Liver (tissue), 8 donors: ENCODE measurements at regions not wholly inside any gene's neighbourhood (a gene's known extent, or its start where the extent isn't known, plus 50 kb on each side); places are given as distances from the start of the nearest gene placed in this dataset.

Source experiments
- DNase-seq: peaks from one replicate; pipeline ENCODE4 v3.0.0-alpha.2; 2017; ENCODE audit warnings: low spot score
- H3K27ac ChIP-seq, 2 donors: one replicate each; pipeline ENCODE4 v1.7.0; 2013; ENCODE audit warnings: inconsistent platforms in 2 of 2, low read length in 2 of 2, control low read depth in 1 of 2, low read depth in 1 of 2, mild to moderate bottlenecking in 1 of 2
- H3K27me3 ChIP-seq, 4 donors: one replicate each; pipeline versions ENCODE4 v1.6.1 to v1.7.0; 2013; ENCODE audit warnings: low read length in 3 of 4, inconsistent platforms in 1 of 4, mild to moderate bottlenecking in 1 of 4, moderate library complexity in 1 of 4; ENCODE audit not compliant: control insufficient read depth in 4 of 4, insufficient read depth in 4 of 4
- H3K36me3 ChIP-seq, 4 donors: one replicate each; pipeline versions ENCODE4 v1.6.1 to v1.7.0; 2013; ENCODE audit warnings: low read length in 3 of 4, mild to moderate bottlenecking in 3 of 4, low read depth in 1 of 4, moderate library complexity in 1 of 4; ENCODE audit not compliant: control insufficient read depth in 4 of 4, insufficient read depth in 3 of 4
- H3K4me1 ChIP-seq, 4 donors: one replicate each; pipeline versions ENCODE4 v1.6.1 to v1.7.0; 2013; ENCODE audit warnings: low read length in 3 of 4, mild to moderate bottlenecking in 3 of 4, moderate library complexity in 1 of 4; ENCODE audit not compliant: control insufficient read depth in 4 of 4, insufficient read depth in 4 of 4
- H3K4me3 ChIP-seq, 3 donors: one replicate each; pipeline versions ENCODE4 v1.6.1 to v1.7.0; 2013; ENCODE audit warnings: low read length in 3 of 3, control low read depth in 1 of 3, low read depth in 1 of 3, mild to moderate bottlenecking in 1 of 3
- H3K9ac ChIP-seq, 2 donors: one replicate each; pipeline ENCODE4 v1.7.0; 2013; ENCODE audit warnings: low read length in 2 of 2, mild to moderate bottlenecking in 2 of 2, moderate library complexity in 2 of 2, control low read depth in 1 of 2, low read depth in 1 of 2
- H3K9me3 ChIP-seq, 4 donors: one replicate each; pipeline versions ENCODE4 v1.6.1 to v1.7.0; 2013; ENCODE audit warnings: low read length in 3 of 4; ENCODE audit not compliant: control insufficient read depth in 4 of 4
- ATF3 ChIP-seq: IDR thresholded peaks from 2 replicates; pipeline ENCODE4 v1.6.1; 2016; ENCODE audit warnings: antibody characterized with exemption
- CTCF ChIP-seq: fragments of 150-350 bp; IDR thresholded peaks from 2 replicates; pipeline ENCODE4 v1.5.1; 2017; ENCODE audit warnings: improper control_type of control experiment, low read depth, low read length; ENCODE audit not compliant: missing input control
- EGR1 ChIP-seq, 2 donors: IDR thresholded peaks; 2 replicates each; pipeline ENCODE4 v1.6.1; 2016 to 2018; ENCODE audit warnings: antibody characterized with exemption in 2 of 2, low read depth in 2 of 2
- FOXA1 ChIP-seq: IDR thresholded peaks from 2 replicates; pipeline ENCODE4 v1.6.1; 2016; ENCODE audit warnings: antibody characterized with exemption
- FOXA2 ChIP-seq: IDR thresholded peaks from 2 replicates; pipeline ENCODE4 v1.6.1; 2016; ENCODE audit warnings: antibody characterized with exemption
- GABPA ChIP-seq, 2 donors: IDR thresholded peaks in 1 of 2; conservative IDR thresholded peaks in 1 of 2; 2 replicates each; pipeline ENCODE4 v1.6.1; 2016; ENCODE audit warnings: antibody characterized with exemption in 2 of 2, mild to moderate bottlenecking in 1 of 2, moderate library complexity in 1 of 2
- HNF4A ChIP-seq, 2 donors: conservative IDR thresholded peaks; 2 replicates each; pipeline ENCODE4 v1.6.1; 2016; ENCODE audit warnings: antibody characterized with exemption in 2 of 2, mild to moderate bottlenecking in 2 of 2
- HNF4G ChIP-seq: IDR thresholded peaks from 2 replicates; pipeline ENCODE4 v1.6.1; 2016; ENCODE audit warnings: antibody characterized with exemption
- JUND ChIP-seq, 2 donors: IDR thresholded peaks; 2 replicates each; pipeline ENCODE4 v1.6.1; 2016; ENCODE audit warnings: antibody characterized with exemption in 2 of 2
- MAX ChIP-seq: IDR thresholded peaks from 2 replicates; pipeline ENCODE4 v1.6.1; 2016; ENCODE audit warnings: antibody characterized with exemption
- NR2F2 ChIP-seq: IDR thresholded peaks from 2 replicates; pipeline ENCODE4 v1.6.1; 2016; ENCODE audit warnings: antibody characterized with exemption
- RAD21 ChIP-seq, 2 donors: IDR thresholded peaks; 2 replicates each; pipeline ENCODE4 v1.6.1; 2016; ENCODE audit warnings: antibody characterized with exemption in 2 of 2, mild to moderate bottlenecking in 2 of 2
- REST ChIP-seq: IDR thresholded peaks from 2 replicates; pipeline ENCODE4 v1.6.1; 2016; ENCODE audit warnings: antibody characterized with exemption, mild to moderate bottlenecking
- RXRA ChIP-seq, 2 donors: IDR thresholded peaks; 2 replicates each; pipeline ENCODE4 v1.6.1; 2017 to 2018; ENCODE audit warnings: antibody characterized with exemption in 2 of 2, mild to moderate bottlenecking in 1 of 2
- SP1 ChIP-seq: IDR thresholded peaks from 2 replicates; pipeline ENCODE4 v1.6.1; 2018; ENCODE audit warnings: antibody characterized with exemption, mild to moderate bottlenecking
- TAF1 ChIP-seq: conservative IDR thresholded peaks from 2 replicates; pipeline ENCODE4 v1.6.1; 2016; ENCODE audit warnings: antibody characterized with exemption, mild to moderate bottlenecking
- YY1 ChIP-seq: IDR thresholded peaks from 2 replicates; pipeline ENCODE4 v1.6.1; 2016; ENCODE audit warnings: antibody characterized with exemption, mild to moderate bottlenecking
- ZBTB33 ChIP-seq: IDR thresholded peaks from 2 replicates; pipeline ENCODE4 v1.6.1; 2016; ENCODE audit warnings: antibody characterized with exemption
- WGBS: extraction: QIAGEN DNeasy Blood & Tissue Kit; methylation state at CpG from one replicate; pipeline ENCODE4 v1.1.7; 2013; 5-methylcytosine and 5-hydroxymethylcytosine counted together
- donor health status: healthy.
- donor health status: healthy.
- donor health status: healthy.
- donor health status: healthy.
- donor health status: healthy.

- 71% methylated on average over 1 of the region's 1 CpG for WGBS
- Histone ChIP-seq H3K27me3 (no peaks in the 10 kb centered on the region), H3K4me1 (no peaks in the 10 kb centered on the region), H3K27ac (no peak overlapping the region), H3K36me3 (no peaks in the 10 kb centered on the region), H3K4me3 (no peak overlapping the region), H3K9ac (no peak overlapping the region), H3K9me3 (no peaks in the 10 kb centered on the region)
- no peak for DNase-seq
- TF ChIP-seq FOXA1 (no peak), JUND (IDR thresholded peaks at IDR 0.05) (no peak), RXRA (IDR thresholded peaks at IDR 0.05) (no peak), RAD21 (IDR thresholded peaks at IDR 0.05) (no peak), ZBTB33 (no peak), REST (no peak), EGR1 (IDR thresholded peaks at IDR 0.05; ENCODE audit: low read depth in 2 of 2) (no peak), ATF3 (no peak), NR2F2 (no peak), SP1 (no peak), YY1 (no peak), HNF4A (conservative IDR thresholded peaks at IDR 0.05) (no peak), CTCF (no peak), FOXA2 (no peak), MAX (no peak), HNF4G (no peak), GABPA (IDR thresholded peaks at IDR 0.05 in 1 of 2, conservative IDR thresholded peaks at IDR 0.05 in 1 of 2) (no peak), TAF1 (no peak)
Observed at GRCh38 chr4:87901422-87901992, 68.7 kb downstream of the MEPE start.
